Ovary (tissue), 7 donors: ENCODE measurements at regions not wholly inside any gene's neighbourhood (a gene's known extent, or its start where the extent isn't known, plus 50 kb on each side); places are given as distances from the start of the nearest gene placed in this dataset.
"Not testable (repeated sequence)": the region's sequence is repeated elsewhere in the genome, so short reads cannot be mapped to it uniquely, and the experiment has no call there.

Experiments used
- DNase-seq, 5 donors: peaks; one replicate each; pipeline ENCODE4 v3.0.0-alpha.2; 2019 to 2020
- H3K27ac ChIP-seq, 2 donors: fragments of 200-600 bp; one replicate each; pipeline versions ENCODE4 v1.5.1 to v1.8.0; 2019 to 2022
- H3K27me3 ChIP-seq: fragments of 200-600 bp; one replicate; pipeline ENCODE4 v1.8.0; 2022
- H3K36me3 ChIP-seq: fragments of 200-600 bp; sonication (generic); one replicate; pipeline ENCODE4 v1.5.1; 2019
- H3K4me1 ChIP-seq: one replicate; pipeline ENCODE4 v1.8.1; 2013; ENCODE audit warnings: mild to moderate bottlenecking, moderate library complexity; ENCODE audit not compliant: insufficient read depth
- H3K4me3 ChIP-seq: fragments of 200-600 bp; sonication (generic); one replicate; pipeline ENCODE4 v1.5.1; 2017
- H3K9me3 ChIP-seq, 2 donors: fragments of 200-600 bp in 1 of 2; sonication (generic) in 1 of 2; one replicate each; pipeline versions ENCODE4 v1.5.1 to v1.8.1; 2013 to 2019; ENCODE audit warnings: mild to moderate bottlenecking in 1 of 2, moderate library complexity in 1 of 2
- CTCF ChIP-seq, 3 donors: fragments of 450-650 bp in 2 of 3; fragments of 200-600 bp in 1 of 3; IDR thresholded peaks; one replicate each; pipeline versions ENCODE4 v1.5.1 to v1.8.0; 2016 to 2022; ENCODE audit warnings: antibody characterized with exemption in 3 of 3, mild to moderate bottlenecking in 1 of 3
- EP300 ChIP-seq: sonication (generic); formaldehyde crosslinking; IDR thresholded peaks from one replicate; pipeline ENCODE4 v1.6.1; 2017; ENCODE audit warnings: antibody characterized with exemption
- POLR2A ChIP-seq: fragments of 450-650 bp; IDR thresholded peaks from one replicate; pipeline ENCODE4 v1.6.1; 2017; ENCODE audit warnings: antibody characterized with exemption, mild to moderate bottlenecking, moderate library complexity
- WGBS, 3 donors: extraction: QIAGEN DNeasy Blood & Tissue Kit in 1 of 3; methylation state at CpG; one replicate each; pipeline versions ENCODE4 v1.1.5 to v1.1.7; 2013 to 2017; 5-methylcytosine and 5-hydroxymethylcytosine counted together
- intact Hi-C, 4 donors: fragments of 100-400 bp; cut with DNase I; formaldehyde crosslinking; loops; one replicate each; pipeline versions ENCODE4 v1.11.0 to v1.15.1; 2022 to 2023
- donor health status: DM: no; HTN: no; CAD: no; lungs with moderate emphysema.
- donor health status: DM: no; HTN: no; CAD: no.
- donor health status: Bipolar disorder and iron deficiency.
- donor health status: DM: no; HTN: no; CAD: no.
- donor health status: DM: yes; HTN: yes; CAD: no.

DNA sequence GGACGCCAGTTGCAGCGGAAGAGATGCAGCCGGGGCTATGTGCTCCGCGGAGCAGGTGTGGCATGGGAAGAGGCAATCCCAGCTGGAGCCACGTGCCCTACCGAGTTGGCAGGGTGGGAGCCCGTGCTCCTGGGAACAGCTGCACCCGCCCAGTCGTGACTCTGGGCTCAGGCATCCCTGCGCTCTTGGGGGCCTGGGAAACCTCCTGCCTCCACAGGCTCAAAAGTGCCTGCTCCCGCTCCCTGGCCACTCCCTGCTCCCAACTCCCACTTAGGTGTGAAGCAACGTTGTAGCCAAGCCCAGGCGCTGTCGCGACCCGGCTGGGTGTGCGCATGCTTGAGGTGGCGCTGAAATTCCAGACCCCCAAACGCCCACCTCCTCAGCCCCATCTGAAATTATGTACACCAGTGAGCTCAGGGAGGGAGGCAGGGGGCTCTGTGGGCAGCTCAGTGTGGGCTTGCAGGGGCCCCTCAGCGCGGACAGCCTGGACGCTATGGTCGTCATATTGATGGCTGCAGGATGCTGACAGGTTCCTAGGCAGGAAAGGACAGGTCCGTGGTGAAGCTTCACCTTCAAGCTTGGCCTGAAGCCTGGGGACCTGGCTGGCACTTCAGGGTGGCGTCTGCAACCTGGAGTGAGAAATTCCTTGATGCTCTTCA, 429.9 kb downstream of the SLITRK1 start:
- no peak overlapping the region for H3K4me3 ChIP-seq
- intact Hi-C loops: no loop called here
- 92 to 93% (median 93%) methylated on average over 25 to 26 of the region's 26 CpGs for WGBS, 3 donors
- no peak for TF ChIP-seq CTCF (IDR thresholded peaks at IDR 0.05)
- no peak for TF ChIP-seq POLR2A
- no peak for TF ChIP-seq EP300
- H3K36me3 ChIP-seq: no peaks in the 10 kb centered on the region
- H3K9me3 ChIP-seq: no peaks in the 10 kb centered on the region
- no peaks in the 10 kb centered on the region for H3K4me1 ChIP-seq
- H3K27ac ChIP-seq: no peak overlapping the region
- peaks cover 5% of the 10 kb centered on the region for H3K27me3 ChIP-seq
- no peak for DNase-seq

DNA sequence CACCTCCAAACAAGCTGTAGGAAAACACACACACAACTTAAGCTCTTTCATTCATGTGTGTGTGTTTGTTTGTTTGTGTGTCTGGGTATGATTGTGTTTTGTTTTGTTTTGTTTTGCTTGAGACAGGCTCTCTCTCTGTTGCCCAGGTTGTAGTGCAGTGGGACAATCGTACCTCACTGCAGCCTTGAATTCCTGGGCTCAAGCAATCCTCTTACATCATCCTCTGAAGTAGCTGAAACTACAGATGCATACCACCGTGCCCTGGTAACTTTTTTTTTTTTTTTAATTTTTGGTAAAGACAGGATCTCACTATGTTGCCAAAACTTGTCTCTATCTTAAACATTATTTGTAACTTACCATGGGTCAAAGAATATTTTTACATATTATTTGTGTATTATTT, 431.7 kb downstream of the SLITRK1 start:
- Histone ChIP-seq H3K4me1 (no peaks in the 10 kb centered on the region), H3K27me3 (peaks cover 5% of the 10 kb centered on the region), H3K4me3 (no peak overlapping the region), H3K36me3 (no peaks in the 10 kb centered on the region), H3K9me3 (no peaks in the 10 kb centered on the region), H3K27ac (no peak overlapping the region)
- no peak for DNase-seq
- TF ChIP-seq POLR2A (no peak), EP300 (no peak), CTCF (IDR thresholded peaks at IDR 0.05) (no peak)
- WGBS, 3 donors: 36 to 56% (median 51%) methylated on average over 2 of the region's 2 CpGs
- intact Hi-C loops: no loop called here

DNA sequence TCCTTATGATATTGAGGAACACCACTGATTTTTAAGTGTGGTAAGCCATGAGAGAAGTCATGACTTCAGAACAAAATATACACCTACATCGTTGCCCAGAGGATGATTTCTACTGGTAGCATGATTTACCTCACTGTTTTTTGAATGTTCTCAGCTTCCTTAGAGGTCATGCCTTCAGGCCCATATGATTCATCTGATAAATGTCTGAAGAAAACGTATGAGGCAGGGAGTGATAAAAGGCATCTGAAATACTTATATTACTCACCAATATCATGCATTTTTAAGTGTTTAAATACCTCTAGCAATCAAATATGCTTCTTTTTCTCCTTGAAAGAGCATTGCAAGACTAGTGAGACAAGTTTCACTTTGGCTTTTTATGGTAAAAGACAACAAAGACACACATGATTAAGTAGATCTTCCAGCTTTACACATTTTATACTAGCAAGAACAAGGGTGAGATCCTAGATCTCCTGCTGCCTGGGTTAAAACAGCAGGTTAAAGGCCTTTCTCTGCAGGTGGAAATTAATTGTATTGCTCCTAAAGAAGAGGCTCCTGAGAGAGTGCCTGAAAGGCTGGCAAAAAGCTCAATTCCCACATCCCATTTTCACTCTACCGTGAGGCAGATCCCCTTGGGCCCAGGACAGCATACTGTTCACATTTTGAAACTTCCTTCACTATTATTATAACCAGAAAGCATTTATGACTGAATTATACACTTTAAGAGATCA, 432.4 kb downstream of the SLITRK1 start:
- Histone ChIP-seq H3K9me3 (no peaks in the 10 kb centered on the region), H3K4me3 (no peak overlapping the region), H3K4me1 (no peaks in the 10 kb centered on the region), H3K36me3 (no peaks in the 10 kb centered on the region), H3K27ac (no peak overlapping the region), H3K27me3 (no peaks in the 10 kb centered on the region)
- intact Hi-C loops: no loop called here
- DNase-seq: no peak
- no peak for TF ChIP-seq EP300
- TF ChIP-seq POLR2A: no peak
- TF ChIP-seq CTCF (IDR thresholded peaks at IDR 0.05): no peak
- 28 to 38% (median 35%) methylated on average over 3 of the region's 3 CpGs for WGBS, 3 donors

GRCh38 chr13:83440465-83440864, 441.8 kb downstream of the SLITRK1 start:
- no peak overlapping the region for H3K27ac ChIP-seq
- no peaks in the 10 kb centered on the region for H3K4me1 ChIP-seq
- H3K4me3 ChIP-seq: no peak overlapping the region
- WGBS, 3 donors: 80 to 89% (median 84%) methylated on average over 1 of the region's 1 CpG
- TF ChIP-seq POLR2A: no peak
- TF ChIP-seq EP300: no peak
- no peak for TF ChIP-seq CTCF (IDR thresholded peaks at IDR 0.05)
- H3K36me3 ChIP-seq: no peaks in the 10 kb centered on the region
- H3K27me3 ChIP-seq: no peaks in the 10 kb centered on the region
- intact Hi-C loops: no loop called here
- DNase-seq: no peak
- H3K9me3 ChIP-seq: no peaks in the 10 kb centered on the region

GRCh38 chr13:83439464-83439863, 442.8 kb downstream of the SLITRK1 start:
- H3K4me3 ChIP-seq, H3K27me3 ChIP-seq, H3K9me3 ChIP-seq, H3K36me3 ChIP-seq, intact Hi-C loops, H3K27ac ChIP-seq, H3K4me1 ChIP-seq, DNase-seq: not testable (repeated sequence)
- WGBS, 3 donors: 87 to 91% (median 88%) methylated on average over 12 of the region's 12 CpGs
